Cardiac fibroblast (primary cell): ENCODE measurements at regions not wholly inside any gene's neighbourhood (a gene's known extent, or its start where the extent isn't known, plus 50 kb on each side); places are given as distances from the start of the nearest gene placed in this dataset.

Experiments
- DNase-seq, 2 donors: peaks; one replicate each; pipeline versions ENCODE4 v3.0.0 to v3.0.0-alpha.2; 2010; ENCODE audit warnings: low read depth in 2 of 2
- H3K4me3 ChIP-seq, 2 donors: replicated peaks in 1 of 2; 1 replicate in 1 of 2; 2 replicates in 1 of 2; pipeline ENCODE4 v1.5.1; 2011; ENCODE audit warnings: low read depth in 2 of 2, low read length in 2 of 2, mild to moderate bottlenecking in 2 of 2, moderate library complexity in 1 of 2
- TF ChIP-seq, protein P1 (sequence below): IDR thresholded peaks from one replicate; pipeline ENCODE4 v1.5.1; 2011; ENCODE audit warnings: low read depth, mild to moderate bottlenecking, low read length, inconsistent platforms

- no peak overlapping the region for H3K4me3 ChIP-seq
- DNase-seq: no peak
- TF ChIP-seq, protein P1, sequence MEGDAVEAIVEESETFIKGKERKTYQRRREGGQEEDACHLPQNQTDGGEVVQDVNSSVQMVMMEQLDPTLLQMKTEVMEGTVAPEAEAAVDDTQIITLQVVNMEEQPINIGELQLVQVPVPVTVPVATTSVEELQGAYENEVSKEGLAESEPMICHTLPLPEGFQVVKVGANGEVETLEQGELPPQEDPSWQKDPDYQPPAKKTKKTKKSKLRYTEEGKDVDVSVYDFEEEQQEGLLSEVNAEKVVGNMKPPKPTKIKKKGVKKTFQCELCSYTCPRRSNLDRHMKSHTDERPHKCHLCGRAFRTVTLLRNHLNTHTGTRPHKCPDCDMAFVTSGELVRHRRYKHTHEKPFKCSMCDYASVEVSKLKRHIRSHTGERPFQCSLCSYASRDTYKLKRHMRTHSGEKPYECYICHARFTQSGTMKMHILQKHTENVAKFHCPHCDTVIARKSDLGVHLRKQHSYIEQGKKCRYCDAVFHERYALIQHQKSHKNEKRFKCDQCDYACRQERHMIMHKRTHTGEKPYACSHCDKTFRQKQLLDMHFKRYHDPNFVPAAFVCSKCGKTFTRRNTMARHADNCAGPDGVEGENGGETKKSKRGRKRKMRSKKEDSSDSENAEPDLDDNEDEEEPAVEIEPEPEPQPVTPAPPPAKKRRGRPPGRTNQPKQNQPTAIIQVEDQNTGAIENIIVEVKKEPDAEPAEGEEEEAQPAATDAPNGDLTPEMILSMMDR: no peak
These were observed 58.9 kb upstream of the LINC00305 start for GRCh38 chr18:64207820-64208219.

- TF ChIP-seq, protein P1: no peak
- no peak overlapping the region for H3K4me3 ChIP-seq
- DNase-seq: no peak
These were observed 54.4 kb upstream of the LINC00305 start for GRCh38 chr18:64203295-64203694.

DNA sequence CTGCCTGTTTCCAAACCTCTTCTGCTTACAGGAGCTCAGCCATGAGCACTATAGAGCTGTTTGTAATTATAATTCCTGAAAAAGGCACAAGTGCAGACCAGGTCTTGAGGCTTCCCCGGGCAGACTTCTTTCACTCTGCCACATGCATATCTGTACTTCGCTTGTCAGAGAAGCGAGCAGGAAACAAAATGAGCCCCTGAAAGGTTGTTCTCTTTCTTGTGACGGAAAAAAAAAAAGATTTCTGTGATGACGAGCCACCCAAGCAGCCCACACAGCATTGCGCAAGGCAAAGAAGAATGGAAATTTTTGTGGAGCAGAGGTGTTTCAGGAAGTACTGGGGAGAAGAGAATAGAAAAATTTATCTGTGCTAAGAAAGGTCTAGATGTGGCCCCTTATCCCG is 54.0 kb upstream of the LINC00305 start:
- no peak overlapping the region for H3K4me3 ChIP-seq
- peak in 1 of 2 donors; percentile 0 for DNase-seq
- TF ChIP-seq, protein P1: no peak

DNA sequence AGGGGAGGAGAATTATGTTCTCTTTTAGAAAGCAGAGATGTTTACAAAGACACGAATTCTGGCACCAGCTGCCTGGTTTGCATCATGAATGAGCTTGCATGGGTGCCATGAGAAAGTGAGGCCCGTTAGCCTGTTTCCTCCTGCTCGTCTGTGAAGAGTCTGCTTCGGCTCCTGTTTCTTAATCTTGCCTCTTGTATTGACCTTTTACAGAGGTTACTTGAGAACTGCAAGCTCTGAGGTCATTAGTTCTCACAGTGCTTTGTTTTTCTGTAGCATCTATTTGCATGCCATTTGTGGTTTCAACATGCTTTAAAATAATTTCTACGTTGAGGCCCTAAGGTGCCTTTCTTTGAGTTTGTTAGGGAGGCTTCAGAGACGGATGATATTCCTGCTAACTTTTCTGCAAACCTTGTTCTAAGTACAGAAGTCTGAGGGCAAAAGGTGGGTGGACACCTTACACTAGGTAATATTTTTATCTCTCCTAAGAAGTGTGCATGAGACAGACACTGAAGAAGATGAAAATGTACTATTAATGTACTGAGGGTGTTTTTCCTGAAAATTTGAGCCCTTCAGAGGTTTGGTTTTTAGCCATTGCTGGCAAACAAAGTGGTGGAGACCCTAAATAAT is 53.4 kb upstream of the LINC00305 start:
- no peak overlapping the region for H3K4me3 ChIP-seq
- DNase-seq: no peak
- TF ChIP-seq, protein P1: no peak

DNA sequence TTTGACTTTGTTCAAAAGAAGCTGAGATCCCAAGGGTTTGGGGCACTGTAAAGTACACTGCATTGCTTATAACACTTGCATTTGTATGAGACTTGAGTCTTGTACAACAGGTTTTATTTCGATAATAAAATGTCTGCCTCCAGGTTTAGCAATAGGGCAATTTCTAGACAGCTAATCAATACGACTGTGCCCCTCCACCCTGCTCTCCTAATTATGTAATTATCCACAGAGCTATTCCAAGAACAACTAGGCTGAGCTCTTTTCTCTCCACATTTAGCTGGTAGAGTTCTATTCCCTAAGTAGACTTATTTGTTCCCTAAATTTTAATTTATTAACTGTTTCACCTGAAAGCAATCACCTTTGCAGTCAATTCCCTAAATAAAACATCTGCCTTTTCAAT is 52.9 kb upstream of the LINC00305 start:
- DNase-seq: no peak
- TF ChIP-seq, protein P1: no peak
- H3K4me3 ChIP-seq: no peak overlapping the region

- TF ChIP-seq, protein P1: no peak
These were observed 50.7 kb upstream of the LINC00305 start for GRCh38 chr18:64199581-64199980.

More at GRCh38 chr18:64199581-64199980, 50.7 kb upstream of the LINC00305 start:
- DNase-seq: no peak
- no peak overlapping the region for H3K4me3 ChIP-seq
